Right lobe of liver (tissue), 4 donors: ENCODE measurements at regions not wholly inside any gene's neighbourhood (a gene's known extent, or its start where the extent isn't known, plus 50 kb on each side); places are given as distances from the start of the nearest gene placed in this dataset.

ENCODE experiments used
- CTCF ChIP-seq, 4 donors: fragments of 200-600 bp in 3 of 4; fragments of 450-650 bp in 1 of 4; IDR thresholded peaks; one replicate each; pipeline versions ENCODE4 v1.5.1 to v1.8.0; 2016 to 2022; ENCODE audit warnings: antibody characterized with exemption in 4 of 4, mild to moderate bottlenecking in 2 of 4
- POLR2A ChIP-seq: fragments of 450-650 bp; IDR thresholded peaks from one replicate; pipeline ENCODE4 v1.6.1; 2017; ENCODE audit warnings: antibody characterized with exemption, mild to moderate bottlenecking
- donor health status: DM: no; HTN: no; CAD: no.
- donor health status: DM: no; HTN: no; CAD: no.
- donor health status: DM: no; HTN: yes; CAD: no.

DNA sequence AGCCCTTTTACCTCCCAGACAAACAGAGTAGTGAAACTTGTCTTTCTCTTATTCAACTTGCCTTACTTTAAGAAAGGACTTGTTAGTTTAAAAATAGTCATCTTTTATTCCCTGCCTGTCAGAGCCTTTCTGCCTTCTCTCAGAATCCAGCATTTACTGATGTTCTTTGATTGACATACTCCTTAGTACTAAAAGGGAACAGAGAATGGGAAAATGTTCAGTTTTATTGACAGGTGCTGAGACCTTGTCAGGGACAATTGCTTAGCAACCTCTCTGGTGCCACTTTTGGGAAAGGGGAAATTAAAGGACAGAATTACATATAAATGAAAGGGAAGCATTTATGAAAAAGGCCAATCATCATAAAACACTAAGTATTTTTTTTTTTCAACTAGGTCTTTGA lies 378.3 kb downstream of the PDCD6IP start:
- no peak for TF ChIP-seq CTCF (IDR thresholded peaks at IDR 0.05)
- no peak for TF ChIP-seq POLR2A
